Chondrocyte (in vitro differentiated cells): ENCODE measurements at regions not wholly inside any gene's neighbourhood (a gene's known extent, or its start where the extent isn't known, plus 50 kb on each side); places are given as distances from the start of the nearest gene placed in this dataset.

Experiments used
- DNase-seq: peaks from one replicate; pipeline ENCODE4 v3.0.0; 2021; ENCODE audit warnings: mixed read lengths, low spot score
- H3K27ac Mint-ChIP-seq: one replicate; pipeline ENCODE4 v1.8.0; 2021; ENCODE audit warnings: mild to moderate bottlenecking, moderate library complexity, mixed read lengths; ENCODE audit not compliant: unreplicated experiment
- H3K27me3 Mint-ChIP-seq: 2 replicates; pipeline ENCODE4 v1.8.0; 2021; ENCODE audit warnings: low read depth, mixed read lengths
- H3K36me3 Mint-ChIP-seq: 2 replicates; pipeline ENCODE4 v1.8.0; 2021; ENCODE audit warnings: low read depth, mixed read lengths
- H3K4me1 Mint-ChIP-seq: 2 replicates; pipeline ENCODE4 v1.8.0; 2021; ENCODE audit warnings: low read depth, mild to moderate bottlenecking, mixed read lengths
- H3K4me3 Mint-ChIP-seq: one replicate; pipeline ENCODE4 v1.8.0; 2021; ENCODE audit warnings: mild to moderate bottlenecking, moderate library complexity, mixed read lengths; ENCODE audit not compliant: unreplicated experiment
- H3K9me3 Mint-ChIP-seq: 2 replicates; pipeline ENCODE4 v1.8.0; 2021; ENCODE audit warnings: low read depth, mixed read lengths
- TF ChIP-seq, protein P1 (sequence below): fragments of 200-600 bp; sonication (generic); IDR thresholded peaks from 2 replicates; pipeline ENCODE4 v1.5.0; 2021; ENCODE audit warnings: antibody characterized with exemption, mild to moderate bottlenecking, moderate library complexity

DNA sequence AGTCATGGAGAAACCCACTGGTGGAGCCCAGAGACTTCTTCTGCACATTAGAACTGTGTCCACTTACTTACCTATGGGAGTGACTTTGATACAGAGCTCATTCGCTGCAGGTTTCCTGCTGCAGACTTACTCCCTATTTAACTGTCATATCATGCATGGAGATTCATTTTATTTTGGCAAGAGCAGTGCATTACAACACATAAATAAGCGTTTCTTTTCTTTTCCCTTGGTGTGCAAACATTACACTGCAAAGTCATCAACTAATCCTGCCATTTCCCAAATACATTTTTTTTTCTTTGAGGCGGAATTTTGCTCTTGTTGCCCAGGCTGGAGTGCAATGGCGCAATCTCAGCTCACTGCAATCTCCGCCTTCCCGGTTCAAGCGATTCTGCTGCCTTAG lies 230.9 kb upstream of the SFRP2 start:
- DNase-seq: no peak
- H3K9me3 Mint-ChIP-seq: no peaks in the 10 kb centered on the region
- H3K27ac Mint-ChIP-seq: no peak overlapping the region
- H3K4me3 Mint-ChIP-seq: no peak overlapping the region
- H3K36me3 Mint-ChIP-seq: peaks cover 9% of the 10 kb centered on the region
- no peaks in the 10 kb centered on the region for H3K27me3 Mint-ChIP-seq
- TF ChIP-seq, protein P1, sequence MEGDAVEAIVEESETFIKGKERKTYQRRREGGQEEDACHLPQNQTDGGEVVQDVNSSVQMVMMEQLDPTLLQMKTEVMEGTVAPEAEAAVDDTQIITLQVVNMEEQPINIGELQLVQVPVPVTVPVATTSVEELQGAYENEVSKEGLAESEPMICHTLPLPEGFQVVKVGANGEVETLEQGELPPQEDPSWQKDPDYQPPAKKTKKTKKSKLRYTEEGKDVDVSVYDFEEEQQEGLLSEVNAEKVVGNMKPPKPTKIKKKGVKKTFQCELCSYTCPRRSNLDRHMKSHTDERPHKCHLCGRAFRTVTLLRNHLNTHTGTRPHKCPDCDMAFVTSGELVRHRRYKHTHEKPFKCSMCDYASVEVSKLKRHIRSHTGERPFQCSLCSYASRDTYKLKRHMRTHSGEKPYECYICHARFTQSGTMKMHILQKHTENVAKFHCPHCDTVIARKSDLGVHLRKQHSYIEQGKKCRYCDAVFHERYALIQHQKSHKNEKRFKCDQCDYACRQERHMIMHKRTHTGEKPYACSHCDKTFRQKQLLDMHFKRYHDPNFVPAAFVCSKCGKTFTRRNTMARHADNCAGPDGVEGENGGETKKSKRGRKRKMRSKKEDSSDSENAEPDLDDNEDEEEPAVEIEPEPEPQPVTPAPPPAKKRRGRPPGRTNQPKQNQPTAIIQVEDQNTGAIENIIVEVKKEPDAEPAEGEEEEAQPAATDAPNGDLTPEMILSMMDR: no peak
- H3K4me1 Mint-ChIP-seq: peaks cover 25% of the 10 kb centered on the region

DNA sequence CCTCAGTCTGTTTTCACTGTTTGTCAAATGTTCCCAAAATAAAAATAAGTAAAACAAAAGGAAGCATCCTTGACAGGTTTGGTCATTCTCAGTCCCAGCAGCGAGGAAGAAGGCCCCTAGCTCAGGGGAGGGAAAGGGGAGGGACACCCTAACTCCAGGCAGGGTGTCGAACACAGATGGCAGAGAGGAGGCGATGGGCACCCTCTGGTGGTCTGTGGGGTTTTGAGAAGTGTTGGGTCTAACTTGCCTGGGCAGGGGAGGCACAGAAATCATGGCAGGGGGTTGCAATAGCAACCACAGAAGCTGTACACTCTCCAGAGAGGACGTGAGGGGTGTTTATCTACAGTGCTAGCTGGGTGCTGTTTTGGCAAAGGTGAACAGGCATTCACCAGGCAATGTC lies 229.8 kb upstream of the SFRP2 start:
- Mint-ChIP-seq H3K36me3 (peaks cover 6% of the 10 kb centered on the region), H3K27me3 (no peaks in the 10 kb centered on the region), H3K4me3 (no peak overlapping the region), H3K27ac (no peak overlapping the region), H3K9me3 (no peaks in the 10 kb centered on the region), H3K4me1 (peaks cover 30% of the 10 kb centered on the region)
- no peak for DNase-seq
- TF ChIP-seq, protein P1: peak; percentile 63

DNA sequence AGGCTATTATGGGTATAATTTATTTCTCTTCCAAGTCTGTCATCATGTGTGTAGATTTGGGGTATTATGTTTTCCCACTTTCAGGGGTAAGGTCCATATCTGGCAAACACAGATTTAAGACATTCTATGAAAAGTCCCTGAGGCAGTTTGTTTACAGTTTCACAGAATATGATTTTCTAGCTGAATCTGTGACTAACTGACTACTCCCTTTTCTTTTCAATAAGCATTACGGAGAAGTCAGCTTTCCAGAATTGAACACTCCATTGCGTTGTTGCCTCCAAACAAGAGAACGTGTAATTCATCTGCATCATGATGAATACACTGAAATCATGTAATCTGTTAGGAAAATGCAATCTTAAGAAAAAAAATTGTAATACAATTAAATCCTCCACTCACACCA lies 226.7 kb upstream of the SFRP2 start:
- peaks cover 43% of the 10 kb centered on the region for H3K4me1 Mint-ChIP-seq
- DNase-seq: no peak
- H3K36me3 Mint-ChIP-seq: peaks cover 3% of the 10 kb centered on the region
- TF ChIP-seq, protein P1: no peak
- no peaks in the 10 kb centered on the region for H3K27me3 Mint-ChIP-seq
- H3K4me3 Mint-ChIP-seq: no peak overlapping the region
- peaks cover 4% of the 10 kb centered on the region for H3K9me3 Mint-ChIP-seq
- H3K27ac Mint-ChIP-seq: peak overlapping the region; percentile 14

DNA sequence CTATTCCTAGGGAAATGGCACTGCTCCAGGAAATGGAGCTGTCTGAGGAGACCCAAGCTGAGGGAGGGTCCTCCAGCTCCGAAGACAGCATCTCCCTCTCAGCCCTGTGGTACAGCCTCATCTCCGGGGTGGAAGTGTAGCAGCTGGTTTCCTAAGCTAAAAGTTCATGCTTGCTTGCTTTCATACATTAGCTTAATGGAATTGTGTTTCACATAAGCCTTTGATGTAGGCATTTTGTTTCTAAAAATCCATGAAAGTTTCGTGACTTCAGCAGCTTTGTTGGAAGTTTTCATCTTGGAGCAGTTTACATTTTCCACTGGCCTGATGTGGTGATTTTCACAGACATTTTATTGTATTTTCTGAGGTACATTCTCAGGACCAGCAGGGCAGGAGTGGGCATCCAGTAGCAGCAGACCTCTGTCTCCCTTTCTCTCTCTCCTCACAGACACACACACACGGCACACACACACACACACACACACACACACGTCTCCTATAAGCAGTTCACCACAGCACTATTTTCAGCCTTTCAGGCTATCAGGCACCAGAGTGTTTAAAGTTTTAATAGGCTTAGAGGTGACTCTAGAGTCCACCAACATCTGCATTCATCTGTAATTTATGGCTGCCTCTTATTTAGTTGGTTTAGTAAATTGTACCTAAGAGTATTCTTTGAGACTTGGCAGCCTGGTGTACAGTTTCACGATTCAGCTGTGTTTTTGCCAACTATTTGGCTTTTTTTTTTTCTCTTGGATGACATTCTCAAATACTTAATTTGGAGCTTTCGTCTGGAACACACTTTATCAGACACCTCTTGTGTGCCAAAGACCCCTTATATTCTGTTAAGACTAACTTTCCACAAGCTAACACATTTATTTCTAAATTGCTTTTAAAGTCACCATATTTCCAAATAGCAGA lies 225.8 kb upstream of the SFRP2 start:
- H3K36me3 Mint-ChIP-seq: peaks cover 3% of the 10 kb centered on the region
- peaks cover 4% of the 10 kb centered on the region for H3K9me3 Mint-ChIP-seq
- peak overlapping the region; percentile 26 for H3K4me3 Mint-ChIP-seq
- H3K27me3 Mint-ChIP-seq: no peaks in the 10 kb centered on the region
- peaks cover 50% of the 10 kb centered on the region for H3K4me1 Mint-ChIP-seq
- TF ChIP-seq, protein P1: no peak
- no peak for DNase-seq
- peak overlapping the region; percentile 90 for H3K27ac Mint-ChIP-seq

GRCh38 chr4:154013576-154013975 lies 224.7 kb upstream of the SFRP2 start:
- no peaks in the 10 kb centered on the region for H3K27me3 Mint-ChIP-seq
- no peak overlapping the region for H3K4me3 Mint-ChIP-seq
- H3K9me3 Mint-ChIP-seq: peaks cover 4% of the 10 kb centered on the region
- peaks cover 5% of the 10 kb centered on the region for H3K36me3 Mint-ChIP-seq
- TF ChIP-seq, protein P1: no peak
- no peak overlapping the region for H3K27ac Mint-ChIP-seq
- peaks cover 52% of the 10 kb centered on the region for H3K4me1 Mint-ChIP-seq
- DNase-seq: no peak
